K562 (cell line): ENCODE measurements at regions not wholly inside any gene's neighbourhood (a gene's known extent, or its start where the extent isn't known, plus 50 kb on each side); places are given as distances from the start of the nearest gene placed in this dataset.

Experiments used
- ATAC-seq: fragments of 200-7000 bp; cut with Tn5 transposase; 3 replicates; pipeline ENCODE4 v1.9.1; 2020; ENCODE audit warnings: moderate library complexity
- BruUV-seq: library from RNA; stranded (reverse); fragments of 400-500 nt; replicated peaks from 2 replicates; lab custom pipeline; 2021; lab: Mats Ljungman, UMichigan
- CTCF ChIA-PET: fragments of 300-600 bp; formaldehyde crosslinking; extraction: SDS; loops from one replicate; lab custom pipeline; 2021; ENCODE audit warnings: low intra/inter-chr PET ratio; lab: Yijun Ruan, JAX
- POLR2A ChIA-PET: fragments of 300-600, 350-650 bp; sonication (Branson Sonifier 250); formaldehyde crosslinking; extraction: SDS; loops from one replicate; lab custom pipeline; 2021; ENCODE audit warnings: antibody characterized with exemption, inconsistent platforms; lab: Yijun Ruan, JAX
- DNase-seq, 4 experiments: peaks; one replicate each; pipeline versions ENCODE4 v3.0.0 to v3.0.0-alpha.2; 2011 to 2018; ENCODE audit warnings: low spot score in 3 of 4, mixed read lengths in 3 of 4; ENCODE audit errors: extremely low read depth in 1 of 4
- FAIRE-seq: peaks from 2 replicates; lab custom pipeline; 2011; peaks lifted over from hg19 to GRCh38; lab: Jason Lieb, UNC
- H2AFZ ChIP-seq: 2 replicates; pipeline ENCODE4 v1.6.0; 2011; ENCODE audit warnings: low read depth, low read length, control low read depth, inconsistent platforms
- H3K27ac ChIP-seq: fragments of 200-600 bp; 3 replicates; pipeline ENCODE4 v1.8.0; 2011; ENCODE audit warnings: low read depth, mild to moderate bottlenecking, control low read depth, inconsistent platforms, low read length, moderate library complexity, mixed read lengths; ENCODE audit errors: extremely low read depth
- H3K27me3 ChIP-seq, 2 experiments: fragments of 300-600 bp in 1 of 2; 2 replicates in 1 of 2; 3 replicates in 1 of 2; pipeline versions ENCODE4 v1.6.0 to v1.8.0; 2011; ENCODE audit warnings: inconsistent platforms in 2 of 2, low read length in 2 of 2, mild to moderate bottlenecking in 1 of 2, mixed read lengths in 1 of 2, moderate library complexity in 1 of 2; ENCODE audit not compliant: control insufficient read depth in 2 of 2, insufficient read depth in 2 of 2
- H3K36me3 ChIP-seq: fragments of 300-600 bp; 3 replicates; pipeline ENCODE4 v1.8.0; 2011; ENCODE audit warnings: mild to moderate bottlenecking, low read length, inconsistent platforms; ENCODE audit not compliant: control insufficient read depth, insufficient read depth
- H3K4me1 ChIP-seq, 2 experiments: fragments of 200-600 bp in 1 of 2; replicated peaks in 1 of 2; 2 replicates in 1 of 2; 3 replicates in 1 of 2; pipeline versions ENCODE4 v1.5.1 to v1.8.0; 2011; ENCODE audit warnings: inconsistent platforms in 2 of 2, low read length in 2 of 2, mild to moderate bottlenecking in 1 of 2, mixed read lengths in 1 of 2, moderate library complexity in 1 of 2; ENCODE audit not compliant: control insufficient read depth in 2 of 2, insufficient read depth in 2 of 2
- H3K4me2 ChIP-seq: 2 replicates; pipeline ENCODE4 v1.6.1; 2011; ENCODE audit warnings: low read length, control low read depth, inconsistent platforms, mixed read lengths; ENCODE audit not compliant: insufficient read depth
- H3K4me3 ChIP-seq: fragments of 200-600 bp; sonication (generic), shearing (Covaris generic); 2 replicates; pipeline ENCODE4 v1.5.1; 2016; ENCODE audit warnings: control low read depth, inconsistent platforms
- H3K79me2 ChIP-seq: fragments of 200-600 bp; 3 replicates; pipeline ENCODE4 v1.8.0; 2011; ENCODE audit warnings: low read length, inconsistent platforms; ENCODE audit not compliant: control insufficient read depth, insufficient read depth
- H3K9ac ChIP-seq, 2 experiments: 2 replicates each; pipeline versions ENCODE4 v1.6.0 to v1.6.1; 2011; ENCODE audit warnings: low read depth in 2 of 2, low read length in 2 of 2, control low read depth in 1 of 2, inconsistent platforms in 1 of 2, mild to moderate bottlenecking in 1 of 2, mixed read lengths in 1 of 2; ENCODE audit not compliant: insufficient read depth in 1 of 2
- H3K9me1 ChIP-seq: one replicate; pipeline ENCODE4 v1.6.0; 2011; ENCODE audit warnings: inconsistent platforms, mild to moderate bottlenecking, low read length, moderate library complexity; ENCODE audit not compliant: control insufficient read depth, insufficient read depth
- H3K9me3 ChIP-seq: replicated peaks from 2 replicates; pipeline ENCODE4 v1.5.1; 2011; ENCODE audit warnings: low read depth, low read length, inconsistent platforms; ENCODE audit not compliant: control insufficient read depth, insufficient read depth
- H4K20me1 ChIP-seq: replicated peaks from 2 replicates; pipeline ENCODE4 v1.6.1; 2011; ENCODE audit warnings: low read length, inconsistent platforms, mixed read lengths; ENCODE audit not compliant: control insufficient read depth, insufficient read depth
- KLF6 ChIP-seq: fragments of 250-450 bp; sonication (Bioruptor Pico); IDR thresholded peaks from 2 replicates; pipeline ENCODE4 v1.4.0; 2020; ENCODE audit warnings: mild to moderate bottlenecking, moderate library complexity, borderline replicate concordance
- TSC22D4 ChIP-seq: fragments of 450-650 bp; IDR thresholded peaks from 2 replicates; pipeline ENCODE4 v1.6.1; 2016; ENCODE audit warnings: missing genetic modification characterization, missing biosample characterization, control low read depth
- ZNF24 ChIP-seq: fragments of 450-650 bp; IDR thresholded peaks from 2 replicates; pipeline ENCODE4 v1.6.1; 2016
- WGBS: fragments of 100-300 bp; shearing (Covaris generic); methylation state at CpG from one replicate; pipeline ENCODE4 v1.1.6; 2016; ENCODE audit warnings: low coverage, mixed read lengths; ENCODE audit not compliant: insufficient coverage; ENCODE audit errors: missing lambda C conversion rate; 5-methylcytosine and 5-hydroxymethylcytosine counted together
- in situ Hi-C: fragments of 300-500 bp; cut with MboI; formaldehyde crosslinking; loops from 4 replicates; pipeline ENCODE4 v1.15.0; 2018; ENCODE audit warnings: inconsistent platforms, mixed read lengths
- intact Hi-C: fragments of 100-400 bp; cut with micrococcal nuclease; formaldehyde crosslinking; loops from 2 replicates; pipeline ENCODE4 v1.14.2; 2022
- TF ChIP-seq, protein P1 (sequence below): fragments of 200-600 bp; sonication (generic); IDR thresholded peaks from one replicate; pipeline ENCODE4 v1.6.1; 2012; ENCODE audit warnings: mild to moderate bottlenecking, low read depth, low read length, inconsistent platforms
- TF ChIP-seq, protein P2 (sequence below): fragments of 250-450 bp; sonication (Bioruptor Pico); IDR thresholded peaks from 2 replicates; pipeline ENCODE4 v1.9.0; 2021; ENCODE audit warnings: mild to moderate bottlenecking, inconsistent platforms

- FAIRE-seq (no peak), ATAC-seq (no peak), DNase-seq (no peak)
- Histone ChIP-seq H3K36me3 (no peaks in the 10 kb centered on the region), H3K4me3 (no peak overlapping the region), H3K27me3 (peaks cover 58 to 85% of the 10 kb centered on the region in 2 experiments), H3K27ac (no peak overlapping the region), H2AFZ (no peak overlapping the region), H3K9me1 (no peaks in the 10 kb centered on the region), H4K20me1 (no peaks in the 10 kb centered on the region; the same call in 1 of the 2 replicates), H3K9me3 (no peaks in the 10 kb centered on the region), H3K4me2 (no peak overlapping the region), H3K79me2 (no peaks in the 10 kb centered on the region), H3K4me1 (peaks cover 0 to 11% of the 10 kb centered on the region in 2 experiments; a peak in 1 of 5 replicates), H3K9ac (no peak overlapping the region)
- BruUV-seq = no TSS peak
- in situ Hi-C loops (no loop called here), intact Hi-C loops (no loop called here)
- WGBS = 0% methylated on average over 13 of the region's 13 CpGs
- CTCF ChIA-PET = no interaction called here
- POLR2A ChIA-PET = no interaction called here
- TF ChIP-seq KLF6 (CRISPR knock-in tag) = no peak
- TF ChIP-seq, protein P1, sequence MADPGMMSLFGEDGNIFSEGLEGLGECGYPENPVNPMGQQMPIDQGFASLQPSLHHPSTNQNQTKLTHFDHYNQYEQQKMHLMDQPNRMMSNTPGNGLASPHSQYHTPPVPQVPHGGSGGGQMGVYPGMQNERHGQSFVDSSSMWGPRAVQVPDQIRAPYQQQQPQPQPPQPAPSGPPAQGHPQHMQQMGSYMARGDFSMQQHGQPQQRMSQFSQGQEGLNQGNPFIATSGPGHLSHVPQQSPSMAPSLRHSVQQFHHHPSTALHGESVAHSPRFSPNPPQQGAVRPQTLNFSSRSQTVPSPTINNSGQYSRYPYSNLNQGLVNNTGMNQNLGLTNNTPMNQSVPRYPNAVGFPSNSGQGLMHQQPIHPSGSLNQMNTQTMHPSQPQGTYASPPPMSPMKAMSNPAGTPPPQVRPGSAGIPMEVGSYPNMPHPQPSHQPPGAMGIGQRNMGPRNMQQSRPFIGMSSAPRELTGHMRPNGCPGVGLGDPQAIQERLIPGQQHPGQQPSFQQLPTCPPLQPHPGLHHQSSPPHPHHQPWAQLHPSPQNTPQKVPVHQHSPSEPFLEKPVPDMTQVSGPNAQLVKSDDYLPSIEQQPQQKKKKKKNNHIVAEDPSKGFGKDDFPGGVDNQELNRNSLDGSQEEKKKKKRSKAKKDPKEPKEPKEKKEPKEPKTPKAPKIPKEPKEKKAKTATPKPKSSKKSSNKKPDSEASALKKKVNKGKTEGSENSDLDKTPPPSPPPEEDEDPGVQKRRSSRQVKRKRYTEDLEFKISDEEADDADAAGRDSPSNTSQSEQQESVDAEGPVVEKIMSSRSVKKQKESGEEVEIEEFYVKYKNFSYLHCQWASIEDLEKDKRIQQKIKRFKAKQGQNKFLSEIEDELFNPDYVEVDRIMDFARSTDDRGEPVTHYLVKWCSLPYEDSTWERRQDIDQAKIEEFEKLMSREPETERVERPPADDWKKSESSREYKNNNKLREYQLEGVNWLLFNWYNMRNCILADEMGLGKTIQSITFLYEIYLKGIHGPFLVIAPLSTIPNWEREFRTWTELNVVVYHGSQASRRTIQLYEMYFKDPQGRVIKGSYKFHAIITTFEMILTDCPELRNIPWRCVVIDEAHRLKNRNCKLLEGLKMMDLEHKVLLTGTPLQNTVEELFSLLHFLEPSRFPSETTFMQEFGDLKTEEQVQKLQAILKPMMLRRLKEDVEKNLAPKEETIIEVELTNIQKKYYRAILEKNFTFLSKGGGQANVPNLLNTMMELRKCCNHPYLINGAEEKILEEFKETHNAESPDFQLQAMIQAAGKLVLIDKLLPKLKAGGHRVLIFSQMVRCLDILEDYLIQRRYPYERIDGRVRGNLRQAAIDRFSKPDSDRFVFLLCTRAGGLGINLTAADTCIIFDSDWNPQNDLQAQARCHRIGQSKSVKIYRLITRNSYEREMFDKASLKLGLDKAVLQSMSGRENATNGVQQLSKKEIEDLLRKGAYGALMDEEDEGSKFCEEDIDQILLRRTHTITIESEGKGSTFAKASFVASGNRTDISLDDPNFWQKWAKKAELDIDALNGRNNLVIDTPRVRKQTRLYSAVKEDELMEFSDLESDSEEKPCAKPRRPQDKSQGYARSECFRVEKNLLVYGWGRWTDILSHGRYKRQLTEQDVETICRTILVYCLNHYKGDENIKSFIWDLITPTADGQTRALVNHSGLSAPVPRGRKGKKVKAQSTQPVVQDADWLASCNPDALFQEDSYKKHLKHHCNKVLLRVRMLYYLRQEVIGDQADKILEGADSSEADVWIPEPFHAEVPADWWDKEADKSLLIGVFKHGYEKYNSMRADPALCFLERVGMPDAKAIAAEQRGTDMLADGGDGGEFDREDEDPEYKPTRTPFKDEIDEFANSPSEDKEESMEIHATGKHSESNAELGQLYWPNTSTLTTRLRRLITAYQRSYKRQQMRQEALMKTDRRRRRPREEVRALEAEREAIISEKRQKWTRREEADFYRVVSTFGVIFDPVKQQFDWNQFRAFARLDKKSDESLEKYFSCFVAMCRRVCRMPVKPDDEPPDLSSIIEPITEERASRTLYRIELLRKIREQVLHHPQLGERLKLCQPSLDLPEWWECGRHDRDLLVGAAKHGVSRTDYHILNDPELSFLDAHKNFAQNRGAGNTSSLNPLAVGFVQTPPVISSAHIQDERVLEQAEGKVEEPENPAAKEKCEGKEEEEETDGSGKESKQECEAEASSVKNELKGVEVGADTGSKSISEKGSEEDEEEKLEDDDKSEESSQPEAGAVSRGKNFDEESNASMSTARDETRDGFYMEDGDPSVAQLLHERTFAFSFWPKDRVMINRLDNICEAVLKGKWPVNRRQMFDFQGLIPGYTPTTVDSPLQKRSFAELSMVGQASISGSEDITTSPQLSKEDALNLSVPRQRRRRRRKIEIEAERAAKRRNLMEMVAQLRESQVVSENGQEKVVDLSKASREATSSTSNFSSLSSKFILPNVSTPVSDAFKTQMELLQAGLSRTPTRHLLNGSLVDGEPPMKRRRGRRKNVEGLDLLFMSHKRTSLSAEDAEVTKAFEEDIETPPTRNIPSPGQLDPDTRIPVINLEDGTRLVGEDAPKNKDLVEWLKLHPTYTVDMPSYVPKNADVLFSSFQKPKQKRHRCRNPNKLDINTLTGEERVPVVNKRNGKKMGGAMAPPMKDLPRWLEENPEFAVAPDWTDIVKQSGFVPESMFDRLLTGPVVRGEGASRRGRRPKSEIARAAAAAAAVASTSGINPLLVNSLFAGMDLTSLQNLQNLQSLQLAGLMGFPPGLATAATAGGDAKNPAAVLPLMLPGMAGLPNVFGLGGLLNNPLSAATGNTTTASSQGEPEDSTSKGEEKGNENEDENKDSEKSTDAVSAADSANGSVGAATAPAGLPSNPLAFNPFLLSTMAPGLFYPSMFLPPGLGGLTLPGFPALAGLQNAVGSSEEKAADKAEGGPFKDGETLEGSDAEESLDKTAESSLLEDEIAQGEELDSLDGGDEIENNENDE = no peak
- no peak for TF ChIP-seq ZNF24
- no peak for TF ChIP-seq TSC22D4
- TF ChIP-seq, protein P2, sequence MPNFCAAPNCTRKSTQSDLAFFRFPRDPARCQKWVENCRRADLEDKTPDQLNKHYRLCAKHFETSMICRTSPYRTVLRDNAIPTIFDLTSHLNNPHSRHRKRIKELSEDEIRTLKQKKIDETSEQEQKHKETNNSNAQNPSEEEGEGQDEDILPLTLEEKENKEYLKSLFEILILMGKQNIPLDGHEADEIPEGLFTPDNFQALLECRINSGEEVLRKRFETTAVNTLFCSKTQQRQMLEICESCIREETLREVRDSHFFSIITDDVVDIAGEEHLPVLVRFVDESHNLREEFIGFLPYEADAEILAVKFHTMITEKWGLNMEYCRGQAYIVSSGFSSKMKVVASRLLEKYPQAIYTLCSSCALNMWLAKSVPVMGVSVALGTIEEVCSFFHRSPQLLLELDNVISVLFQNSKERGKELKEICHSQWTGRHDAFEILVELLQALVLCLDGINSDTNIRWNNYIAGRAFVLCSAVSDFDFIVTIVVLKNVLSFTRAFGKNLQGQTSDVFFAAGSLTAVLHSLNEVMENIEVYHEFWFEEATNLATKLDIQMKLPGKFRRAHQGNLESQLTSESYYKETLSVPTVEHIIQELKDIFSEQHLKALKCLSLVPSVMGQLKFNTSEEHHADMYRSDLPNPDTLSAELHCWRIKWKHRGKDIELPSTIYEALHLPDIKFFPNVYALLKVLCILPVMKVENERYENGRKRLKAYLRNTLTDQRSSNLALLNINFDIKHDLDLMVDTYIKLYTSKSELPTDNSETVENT = no peak
Measured at GRCh38 chr5:1946776-1947175, 64.1 kb upstream of the IRX4 start.
